HEK293T (cell line): ENCODE measurements at regions not wholly inside any gene's neighbourhood (a gene's known extent, or its start where the extent isn't known, plus 50 kb on each side); places are given as distances from the start of the nearest gene placed in this dataset.

ENCODE experiments used
- BHLHE40 ChIP-seq: fragments of 450-650 bp; IDR thresholded peaks from 2 replicates; pipeline ENCODE4 v1.6.1; 2016; ENCODE audit warnings: mild to moderate bottlenecking, moderate library complexity, borderline replicate concordance
- ELF4 ChIP-seq: fragments of 450-650 bp; IDR thresholded peaks from 2 replicates; pipeline ENCODE4 v1.6.1; 2017; ENCODE audit warnings: antibody characterized with exemption
- FOXM1 ChIP-seq: fragments of 450-650 bp; IDR thresholded peaks from 2 replicates; pipeline ENCODE4 v1.6.1; 2017; ENCODE audit warnings: mild to moderate bottlenecking, borderline replicate concordance
- PKNOX1 ChIP-seq: fragments of 450-650 bp; IDR thresholded peaks from 2 replicates; pipeline ENCODE4 v1.6.1; 2016
- SP1 ChIP-seq: fragments of 450-650 bp; IDR thresholded peaks from 2 replicates; pipeline ENCODE4 v1.6.1; 2017
- SUZ12 ChIP-seq: fragments of 450-650 bp; IDR thresholded peaks from 2 replicates; pipeline ENCODE4 v1.6.1; 2016; ENCODE audit warnings: mild to moderate bottlenecking
- TARDBP ChIP-seq: fragments of 450-650 bp; IDR thresholded peaks from 2 replicates; pipeline ENCODE4 v1.6.1; 2016

- TF ChIP-seq FOXM1, result no peak
- TF ChIP-seq SP1, result no peak
- no peak for TF ChIP-seq TARDBP
- no peak for TF ChIP-seq ELF4
- TF ChIP-seq SUZ12, result no peak
- TF ChIP-seq BHLHE40, result no peak
- TF ChIP-seq PKNOX1, result no peak
These were observed 795.9 kb downstream of the MAFB start for GRCh38 chr20:39893003-39893685.
